ENCODE measurements at regions not wholly inside any gene's neighbourhood (a gene's known extent, or its start where the extent isn't known, plus 50 kb on each side); places are given as distances from the start of the nearest gene placed in this dataset.

GRCh38 chr1:226479474-226479873 is 69.1 kb upstream of the STUM start:
- TF ChIP-seq POLR2A (IDR thresholded peaks at IDR 0.05) = no peak
- TF ChIP-seq, protein P1, sequence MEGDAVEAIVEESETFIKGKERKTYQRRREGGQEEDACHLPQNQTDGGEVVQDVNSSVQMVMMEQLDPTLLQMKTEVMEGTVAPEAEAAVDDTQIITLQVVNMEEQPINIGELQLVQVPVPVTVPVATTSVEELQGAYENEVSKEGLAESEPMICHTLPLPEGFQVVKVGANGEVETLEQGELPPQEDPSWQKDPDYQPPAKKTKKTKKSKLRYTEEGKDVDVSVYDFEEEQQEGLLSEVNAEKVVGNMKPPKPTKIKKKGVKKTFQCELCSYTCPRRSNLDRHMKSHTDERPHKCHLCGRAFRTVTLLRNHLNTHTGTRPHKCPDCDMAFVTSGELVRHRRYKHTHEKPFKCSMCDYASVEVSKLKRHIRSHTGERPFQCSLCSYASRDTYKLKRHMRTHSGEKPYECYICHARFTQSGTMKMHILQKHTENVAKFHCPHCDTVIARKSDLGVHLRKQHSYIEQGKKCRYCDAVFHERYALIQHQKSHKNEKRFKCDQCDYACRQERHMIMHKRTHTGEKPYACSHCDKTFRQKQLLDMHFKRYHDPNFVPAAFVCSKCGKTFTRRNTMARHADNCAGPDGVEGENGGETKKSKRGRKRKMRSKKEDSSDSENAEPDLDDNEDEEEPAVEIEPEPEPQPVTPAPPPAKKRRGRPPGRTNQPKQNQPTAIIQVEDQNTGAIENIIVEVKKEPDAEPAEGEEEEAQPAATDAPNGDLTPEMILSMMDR (IDR thresholded peaks at IDR 0.05) = no peak

Measured in adrenal gland (tissue), 5 donors.